Gastrocnemius medialis (tissue), 4 donors: ENCODE measurements at regions not wholly inside any gene's neighbourhood (a gene's known extent, or its start where the extent isn't known, plus 50 kb on each side); places are given as distances from the start of the nearest gene placed in this dataset.

Experiments
- CTCF ChIP-seq, 5 experiments: fragments of 450-650 bp in 3 of 5; fragments of 200-600 bp in 2 of 5; sonication (generic) in 2 of 5; IDR thresholded peaks in 4 of 5; conservative IDR thresholded peaks in 1 of 5; 1 replicate in 4 of 5; 2 replicates in 1 of 5; pipeline ENCODE4 v1.5.1; 2016 to 2019; ENCODE audit warnings: antibody characterized with exemption in 5 of 5, mild to moderate bottlenecking in 3 of 5, moderate library complexity in 3 of 5
- POLR2A ChIP-seq, 2 donors: fragments of 450-650 bp; IDR thresholded peaks; one replicate each; pipeline ENCODE4 v1.6.1; 2017; ENCODE audit warnings: antibody characterized with exemption in 2 of 2, mild to moderate bottlenecking in 2 of 2, moderate library complexity in 2 of 2

GRCh38 chr10:65751218-65751617 is 1174.6 kb upstream of the LRRTM3 start:
- TF ChIP-seq CTCF (IDR thresholded peaks at IDR 0.05 in 4 of 5, conservative IDR thresholded peaks at IDR 0.05 in 1 of 5), result no peak
- TF ChIP-seq POLR2A (IDR thresholded peaks at IDR 0.05), result no peak
